Left hindlimb (tissue), 1 donor: ENCODE measurements at regions not wholly inside any gene's neighbourhood (a gene's known extent, or its start where the extent isn't known, plus 50 kb on each side); places are given as distances from the start of the nearest gene placed in this dataset.

Source experiments
- DNase-seq: peaks from one replicate; pipeline ENCODE4 v3.0.0-alpha.2; 2018

DNA sequence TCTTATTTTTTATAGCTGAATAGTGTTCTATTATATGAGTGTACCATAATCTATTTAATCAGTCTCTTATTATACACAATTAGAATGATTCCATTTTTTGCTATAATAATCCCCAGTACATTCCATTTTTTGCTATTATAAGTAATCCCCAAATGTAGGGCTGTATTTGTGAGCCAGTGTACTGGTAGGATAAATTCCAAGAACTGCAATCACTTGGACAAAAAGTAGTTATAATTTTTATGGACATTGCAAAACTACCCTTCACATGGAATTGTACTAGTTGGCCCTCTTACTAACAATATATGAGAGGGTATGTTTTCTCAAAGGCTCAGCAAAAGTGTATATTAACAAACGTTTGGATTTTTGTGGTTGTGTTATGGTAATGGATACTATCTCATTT, 481.7 kb upstream of the CLINT1 start:
- no peak for DNase-seq

DNA sequence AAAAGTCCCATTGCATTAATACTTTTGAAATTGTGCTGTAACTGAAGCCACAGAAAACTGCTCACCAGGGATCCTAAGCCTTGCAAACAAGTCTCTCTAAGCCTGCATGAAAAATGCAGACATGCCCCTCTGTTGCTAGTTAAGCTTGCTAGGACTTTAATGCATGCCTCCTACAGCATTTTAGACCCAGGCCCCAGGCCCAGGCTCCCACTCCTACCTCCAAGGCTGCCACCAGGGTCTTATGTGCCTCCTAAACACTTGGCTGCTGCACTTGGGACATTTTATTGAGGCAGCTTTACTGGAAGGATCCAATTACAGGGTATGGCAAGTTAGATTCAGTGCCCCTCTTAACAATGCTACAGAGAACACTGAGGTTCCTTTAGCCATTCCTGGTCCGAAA, 467.3 kb upstream of the CLINT1 start:
- DNase-seq = no peak

DNA sequence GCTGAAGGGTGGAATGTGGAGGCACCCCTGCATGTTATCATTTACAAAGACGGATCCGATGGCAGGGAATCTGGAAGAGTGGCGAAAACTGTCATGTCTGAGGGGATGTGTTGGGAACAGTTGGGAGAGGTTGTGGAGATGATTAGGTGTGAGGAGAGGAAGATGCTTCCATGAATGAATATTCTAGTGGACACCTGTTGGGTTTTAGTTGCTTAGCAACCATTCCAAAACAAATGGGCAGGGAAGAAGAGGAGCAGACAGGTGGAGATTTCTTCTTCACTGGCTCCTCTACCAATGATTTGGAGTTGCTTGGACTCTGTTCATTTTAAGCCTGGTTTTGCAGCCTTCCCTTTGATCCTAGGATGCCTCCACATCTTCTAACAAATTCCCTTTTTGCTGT, 465.3 kb upstream of the CLINT1 start:
- DNase-seq = no peak

DNA sequence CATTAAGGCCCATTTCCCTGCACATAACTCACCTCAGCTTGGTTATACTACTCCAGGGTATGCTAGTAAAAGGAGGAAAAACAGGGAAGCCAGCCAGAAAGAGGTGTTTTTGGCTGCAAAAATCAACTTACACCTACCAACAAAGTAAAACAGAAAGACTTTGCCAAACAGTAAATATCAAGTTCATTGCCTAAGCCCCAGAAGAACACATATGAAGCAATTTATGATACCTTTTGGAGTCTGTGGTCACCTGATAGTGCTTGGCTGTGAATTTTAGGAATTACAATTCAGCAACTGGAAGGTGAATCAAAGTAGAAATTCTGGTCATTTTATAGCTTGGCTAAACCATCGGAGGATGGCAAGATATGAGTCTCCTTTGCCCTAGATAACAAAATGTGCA, 463.7 kb upstream of the CLINT1 start:
- no peak for DNase-seq

DNA sequence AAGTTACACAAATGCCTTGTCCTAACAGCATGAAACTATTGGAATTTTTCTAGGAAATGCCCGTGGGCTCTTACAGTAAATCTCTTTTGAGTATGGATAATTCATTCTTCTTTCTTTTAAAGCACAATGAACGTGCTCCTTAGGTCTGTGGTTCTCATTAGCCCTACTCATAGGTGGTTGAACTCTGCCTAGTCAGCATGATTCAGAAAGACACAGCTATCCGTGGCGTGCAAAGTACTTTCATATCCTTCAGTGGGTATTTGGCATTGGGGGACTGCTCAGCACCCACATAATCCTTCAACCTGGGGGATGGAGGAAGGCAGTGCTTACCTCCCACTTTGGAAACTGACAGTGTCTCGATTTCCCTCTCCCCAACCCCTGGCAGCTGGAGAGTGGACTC, 462.0 kb upstream of the CLINT1 start:
- DNase-seq = no peak

DNA sequence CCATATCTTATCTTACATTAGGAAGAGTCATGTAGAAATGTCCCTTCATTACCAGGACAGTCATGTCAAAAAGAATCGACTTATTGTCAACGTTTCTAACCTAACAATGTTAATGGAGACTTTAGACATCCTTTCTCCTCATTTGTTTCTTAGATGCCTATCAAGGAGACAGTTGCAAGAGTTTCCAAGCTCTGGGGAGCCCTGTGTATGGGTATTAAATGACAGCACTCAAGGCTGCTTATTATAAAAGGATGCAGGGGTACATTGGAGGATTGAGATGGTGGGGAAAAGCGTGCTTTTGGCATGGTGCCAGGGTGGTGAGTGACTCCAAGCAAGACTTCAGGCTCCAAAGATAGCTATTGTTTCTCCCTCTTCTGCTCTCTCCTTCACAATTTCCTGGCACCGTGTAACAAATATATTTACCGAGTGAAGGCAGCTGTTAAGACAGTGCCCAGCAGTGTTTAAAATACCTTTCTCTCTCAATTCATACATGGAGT, 461.3 kb upstream of the CLINT1 start:
- no peak for DNase-seq

DNA sequence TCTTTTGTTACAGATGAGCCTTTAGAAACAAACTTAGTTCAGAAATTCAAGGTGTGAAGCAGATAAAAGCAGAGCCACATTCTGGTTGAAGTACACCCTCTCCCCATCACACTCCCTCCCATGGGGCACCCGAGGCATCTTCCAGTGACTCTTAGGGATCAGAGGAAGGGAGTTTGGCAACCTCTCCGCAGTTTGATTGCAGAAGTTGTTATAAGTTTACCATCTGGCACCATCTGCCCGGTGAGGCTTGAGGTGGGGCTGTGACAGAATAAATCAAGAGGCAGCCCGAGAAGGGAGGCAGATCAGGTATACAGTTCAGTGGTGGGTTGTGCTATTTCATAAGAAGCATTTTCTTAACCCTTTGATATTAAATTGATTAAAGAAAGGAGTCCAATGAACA, 458.6 kb upstream of the CLINT1 start:
- DNase-seq = no peak

DNA sequence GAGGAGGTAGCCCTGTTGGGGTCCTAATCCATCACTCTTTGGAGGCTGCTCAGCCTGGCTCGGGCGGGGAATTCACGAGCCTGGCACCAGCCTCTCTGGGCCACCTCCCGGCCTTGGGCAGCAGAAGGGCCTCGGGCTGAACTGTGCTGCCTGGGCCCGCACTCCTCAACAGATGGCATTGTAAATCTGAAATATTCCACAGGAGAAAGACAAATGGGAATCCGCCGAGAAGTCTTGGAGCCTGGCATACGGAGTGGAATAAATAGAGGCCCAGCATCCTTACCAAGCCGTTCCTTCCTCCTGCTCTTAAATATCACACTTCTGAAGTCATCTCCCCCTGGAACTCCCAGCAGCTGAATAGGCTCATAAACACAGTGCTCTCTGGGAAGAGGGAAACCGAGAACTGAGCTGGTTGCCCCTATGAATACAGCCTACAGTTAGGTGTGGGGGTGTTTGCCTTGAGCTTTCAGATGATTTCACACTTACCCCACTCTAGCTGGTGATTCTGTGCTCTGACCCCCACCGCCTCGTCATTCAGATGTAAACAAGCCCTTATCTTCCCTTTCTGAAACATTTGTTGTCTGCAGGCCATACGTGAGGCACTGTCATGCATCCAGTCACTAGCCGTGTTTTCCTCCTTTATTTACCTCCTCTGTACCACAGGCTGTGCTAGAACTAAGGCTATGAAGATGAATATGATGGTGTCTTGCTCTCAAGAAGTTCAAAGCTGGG, 455.0 kb upstream of the CLINT1 start:
- DNase-seq = no peak

DNA sequence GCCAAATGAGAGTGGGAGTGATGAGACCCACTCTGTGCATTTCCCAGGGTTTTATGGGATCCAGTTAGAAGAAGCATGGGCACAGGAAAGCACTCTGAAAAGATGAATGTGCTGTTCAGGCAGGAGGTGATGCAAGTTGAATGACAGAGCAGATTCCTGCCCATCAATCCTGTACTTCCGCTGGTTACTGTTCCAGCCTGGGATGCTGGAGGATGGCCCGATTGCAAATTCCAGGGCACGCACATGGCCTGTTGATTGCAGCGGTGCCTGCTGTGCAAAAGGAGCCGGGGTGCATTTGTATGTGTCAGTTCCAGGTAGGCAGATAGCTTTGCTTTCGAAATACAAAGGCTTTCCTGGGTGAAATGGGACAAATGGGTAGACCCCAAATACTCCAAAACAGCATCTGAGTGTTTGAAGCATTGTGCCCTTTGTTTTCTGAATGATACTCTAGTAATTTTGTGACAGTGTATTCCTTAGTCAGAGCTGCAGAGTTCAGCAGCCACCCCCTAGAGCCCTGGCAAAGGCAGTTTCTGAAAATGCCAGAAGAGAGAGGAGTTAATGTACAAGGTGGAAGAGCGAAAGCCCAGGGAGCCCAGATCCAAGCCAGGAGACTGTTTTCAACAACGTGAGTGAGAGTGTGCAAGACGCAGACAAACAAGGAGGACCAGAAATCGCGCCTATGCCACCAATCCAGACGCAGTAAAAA, 454.2 kb upstream of the CLINT1 start:
- no peak for DNase-seq

DNA sequence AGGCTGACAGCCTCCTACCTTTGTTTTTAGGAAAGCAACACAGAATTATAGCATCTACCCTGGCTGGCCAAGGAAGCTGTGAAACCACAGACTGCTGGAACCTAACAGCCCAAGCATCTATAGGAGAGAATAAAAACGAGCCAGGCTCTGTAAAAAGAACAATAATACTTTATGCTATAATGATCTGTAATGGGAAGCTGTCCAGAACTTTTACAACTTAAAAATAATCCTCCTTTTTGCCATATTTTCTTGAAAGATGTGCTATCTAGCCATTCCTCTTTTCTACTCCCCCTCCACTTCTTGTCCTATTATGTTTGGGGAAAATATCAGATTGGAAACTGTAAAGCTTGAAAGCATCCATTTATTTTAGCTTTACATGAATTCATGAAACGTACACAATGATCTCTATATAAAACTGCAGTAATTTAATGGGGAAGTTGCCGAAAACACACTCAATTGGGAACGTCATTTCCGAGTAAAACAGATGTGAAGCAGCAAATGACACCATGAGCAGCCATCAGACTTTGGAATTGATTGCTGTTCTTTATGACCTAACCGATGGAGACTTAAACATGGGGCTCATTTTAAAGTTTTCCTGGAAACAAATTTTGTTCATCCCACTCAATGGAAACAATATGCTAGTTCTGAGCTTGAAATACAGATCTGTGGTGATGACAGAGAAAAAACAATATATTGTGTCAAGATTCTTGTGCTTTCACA, 450.3 kb upstream of the CLINT1 start:
- DNase-seq = no peak

DNA sequence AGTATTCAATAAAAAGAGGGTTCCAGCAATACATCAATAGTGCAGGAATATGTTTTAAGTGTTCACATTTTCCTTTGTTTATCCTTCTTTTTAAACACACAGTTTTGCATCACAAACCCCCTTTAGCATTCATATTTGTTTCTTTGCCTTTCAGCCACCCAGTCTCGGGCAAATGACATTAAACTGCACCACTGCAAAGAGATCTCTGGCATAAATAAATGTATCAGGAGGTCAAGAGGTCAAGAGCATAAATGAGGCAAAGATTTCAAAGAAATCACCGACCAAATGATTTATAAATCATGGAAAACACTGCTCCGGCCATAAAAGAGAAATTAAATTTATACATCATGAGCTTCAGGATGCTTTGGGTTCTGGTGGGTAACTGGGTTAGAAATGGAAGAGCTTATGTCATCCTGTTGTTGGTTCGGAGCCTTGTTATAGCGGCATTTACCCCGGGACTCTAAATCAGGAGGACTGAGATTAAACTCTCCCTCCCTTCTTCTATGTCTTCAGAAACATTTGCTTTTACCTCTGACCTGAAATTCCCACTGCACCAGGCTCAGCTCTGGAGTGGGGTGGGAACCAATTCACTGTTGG, 449.6 kb upstream of the CLINT1 start:
- DNase-seq = no peak

DNA sequence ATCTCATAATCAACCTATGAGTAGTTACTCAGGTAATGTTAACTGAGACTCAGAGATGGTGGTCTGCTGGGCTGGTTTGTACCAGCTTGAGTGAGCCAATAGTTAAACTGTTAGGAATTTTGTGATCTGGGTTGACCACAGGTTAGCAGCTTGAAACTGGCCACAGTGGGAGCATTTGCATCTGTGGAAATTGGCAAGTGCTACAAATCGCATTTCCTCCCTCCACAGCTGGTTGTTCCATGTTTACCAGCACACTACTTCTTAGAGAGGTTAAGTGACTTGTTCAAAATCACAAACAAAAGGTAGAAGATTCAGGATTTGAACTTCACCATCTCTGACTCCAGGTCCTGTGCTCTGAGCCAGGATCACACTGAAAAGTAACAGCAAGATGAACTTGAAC, 446.9 kb upstream of the CLINT1 start:
- DNase-seq = no peak

DNA sequence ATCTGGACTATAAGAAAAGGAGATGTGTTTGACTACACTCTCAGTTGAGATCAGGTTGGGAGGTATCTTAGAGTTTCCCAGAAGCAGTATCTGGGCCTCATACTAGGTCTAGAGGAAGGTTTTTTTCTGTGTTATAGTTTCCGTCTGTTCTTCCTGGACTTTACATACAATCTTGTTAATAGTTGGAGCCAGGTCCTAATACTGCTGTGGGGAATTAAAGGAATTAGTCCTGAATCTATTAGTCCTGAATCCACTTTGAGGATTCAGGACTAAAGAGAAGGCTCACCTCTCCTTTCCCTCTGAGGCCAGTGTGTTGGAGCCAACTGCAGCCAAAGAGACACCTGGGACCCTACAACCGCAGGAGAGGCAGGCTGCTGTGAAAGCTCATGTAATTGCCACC, 445.7 kb upstream of the CLINT1 start:
- DNase-seq = no peak

DNA sequence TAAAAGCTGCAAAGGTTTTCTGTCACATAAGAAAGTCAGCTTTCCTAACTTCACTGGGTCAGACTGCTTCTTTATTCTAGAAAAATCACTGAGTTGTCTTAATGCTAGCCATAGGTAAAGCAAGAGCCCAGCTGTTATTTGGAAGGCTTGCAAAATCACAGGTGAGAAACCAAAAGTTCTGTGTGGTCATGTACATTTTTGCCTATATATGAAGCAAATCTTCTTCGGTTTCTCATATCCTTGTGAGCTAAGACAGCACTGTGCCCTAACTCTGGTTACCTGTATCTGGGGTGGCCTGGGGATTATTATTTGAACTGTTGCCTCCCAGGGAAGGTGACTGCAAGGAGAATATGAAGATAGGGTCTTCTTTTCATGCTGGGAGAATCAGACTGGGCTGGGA, 444.9 kb upstream of the CLINT1 start:
- DNase-seq = no peak

DNA sequence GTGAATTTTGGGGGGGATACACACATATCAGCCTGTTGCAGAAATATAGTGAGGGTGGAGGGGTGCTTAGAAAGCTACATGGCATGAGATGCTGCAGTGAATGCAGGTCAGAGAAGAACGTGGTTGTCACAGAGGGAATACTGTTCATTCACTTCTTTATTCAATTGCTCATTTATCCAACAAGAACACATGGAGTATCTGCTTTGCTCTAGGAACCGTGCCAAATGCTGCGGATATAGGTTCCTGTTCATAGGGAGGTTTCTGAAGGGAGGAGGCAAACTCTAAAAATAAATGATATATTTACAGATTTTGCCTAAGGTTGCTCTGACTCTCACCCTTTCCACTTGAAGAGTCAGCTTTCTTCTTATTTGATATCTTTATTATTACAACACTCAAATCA, 444.3 kb upstream of the CLINT1 start:
- no peak for DNase-seq

DNA sequence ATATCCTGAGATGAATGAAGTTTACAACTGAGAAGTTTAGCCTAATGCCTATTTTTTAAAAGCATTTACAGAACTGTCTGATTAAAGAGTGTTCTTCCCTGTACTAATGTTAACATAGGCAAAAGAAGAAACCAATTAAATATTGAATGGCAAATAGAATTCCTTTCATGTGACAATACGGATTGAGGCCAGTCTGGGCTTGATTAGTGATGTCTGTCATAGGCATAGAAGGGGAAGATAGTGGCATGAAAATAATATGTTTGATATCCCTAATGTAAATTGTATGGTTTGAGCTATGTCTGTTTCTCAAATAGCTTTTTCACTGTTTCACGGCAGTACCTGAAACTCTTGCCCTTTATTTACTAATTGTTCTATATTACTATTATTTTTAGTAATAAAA, 443.1 kb upstream of the CLINT1 start:
- no peak for DNase-seq

DNA sequence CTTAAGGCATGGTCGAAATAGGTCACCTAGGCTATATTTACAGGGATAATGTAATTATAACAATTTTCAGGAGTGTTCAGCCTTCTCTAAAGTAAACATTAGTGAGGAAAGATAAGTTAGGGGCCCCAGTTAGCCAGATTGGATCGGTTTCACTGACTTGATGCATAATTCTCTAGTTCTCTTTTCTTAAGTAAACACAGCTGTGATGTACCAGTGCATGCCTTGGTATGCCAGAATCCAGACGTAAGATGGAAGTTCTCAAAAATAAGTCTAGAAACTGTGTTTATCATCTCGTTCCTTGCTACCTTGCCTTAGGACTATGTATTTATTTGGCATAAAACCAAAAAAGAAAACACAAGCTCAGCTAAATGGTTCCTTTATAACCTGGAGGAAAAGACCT, 442.2 kb upstream of the CLINT1 start:
- no peak for DNase-seq

DNA sequence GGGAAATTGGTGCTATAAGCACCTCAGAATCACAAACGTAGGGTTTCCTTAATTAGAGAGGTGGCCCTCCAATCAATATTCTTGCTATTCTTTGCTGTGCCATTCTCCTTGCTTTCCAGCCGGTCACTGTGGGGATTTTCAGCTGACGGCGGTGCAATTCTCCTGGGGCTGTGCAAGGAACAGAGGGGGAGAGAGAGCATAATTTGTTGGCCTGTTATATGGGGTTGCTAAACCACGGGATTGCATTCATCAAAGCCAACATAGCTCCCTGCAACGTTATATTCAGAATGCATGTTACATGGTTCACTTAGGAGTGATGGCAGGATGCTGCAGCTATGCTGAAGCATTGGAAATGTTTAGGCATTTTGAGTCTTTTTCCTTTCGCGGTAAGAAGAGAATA, 441.3 kb upstream of the CLINT1 start:
- no peak for DNase-seq

DNA sequence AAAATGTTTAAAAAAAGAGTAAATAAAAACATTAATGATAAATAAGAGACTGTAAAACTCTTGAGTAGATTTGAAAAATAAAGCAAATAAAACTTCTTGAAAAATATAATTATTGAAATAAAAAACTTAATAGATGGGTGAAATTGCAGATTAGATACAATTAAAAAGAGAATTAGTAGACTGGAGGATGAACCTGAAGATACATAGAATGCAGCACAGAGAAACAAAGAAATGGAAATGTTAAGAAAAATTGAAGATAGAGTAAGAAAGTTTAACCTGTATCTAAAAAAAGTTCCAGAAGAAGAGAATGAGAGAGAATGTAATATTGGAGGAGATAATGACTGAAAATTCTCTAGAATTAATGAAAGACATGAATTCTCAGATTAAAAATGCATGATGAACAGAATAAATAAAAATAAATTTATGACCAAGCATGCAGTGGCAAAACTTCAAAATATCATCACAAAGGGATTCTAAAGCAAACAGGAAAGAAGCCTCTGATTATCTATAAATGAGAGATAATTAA, 438.1 kb upstream of the CLINT1 start:
- DNase-seq = no peak

DNA sequence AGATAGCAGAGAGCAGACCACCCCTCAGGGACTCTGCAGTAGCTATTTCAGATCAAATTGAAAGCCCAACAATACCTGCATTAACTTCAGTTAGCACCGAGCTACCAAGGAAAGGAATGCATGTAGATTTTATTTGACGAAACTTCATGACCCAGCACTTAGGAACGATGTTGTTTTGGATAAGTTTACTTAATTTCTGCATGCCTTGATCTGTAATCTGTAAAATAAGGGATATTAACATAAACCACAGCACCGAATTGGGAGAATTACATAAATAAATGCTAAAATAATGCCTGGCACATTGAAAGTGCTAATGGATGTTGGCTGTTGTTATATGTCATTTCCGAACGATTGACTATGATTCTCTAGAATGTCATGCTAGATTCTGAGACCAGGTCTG, 435.8 kb upstream of the CLINT1 start:
- DNase-seq = no peak

DNA sequence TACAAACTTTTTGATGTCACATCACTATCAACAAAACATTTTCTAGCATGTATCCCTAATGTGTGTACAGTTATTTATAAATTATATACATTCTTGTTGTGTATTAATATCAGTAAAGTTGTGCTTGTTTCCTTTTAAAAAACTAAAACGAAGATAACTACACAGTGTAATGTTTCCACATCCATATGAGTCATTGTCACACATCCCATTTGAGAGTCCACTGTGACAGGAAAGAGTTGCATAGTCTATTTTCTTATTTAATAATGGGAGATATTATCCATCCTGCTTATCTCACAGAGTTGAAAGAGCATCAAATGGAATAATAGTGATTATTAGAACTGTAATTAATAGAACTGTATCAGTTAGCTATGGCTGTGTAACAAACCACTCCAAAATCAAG, 434.0 kb upstream of the CLINT1 start:
- DNase-seq = no peak

DNA sequence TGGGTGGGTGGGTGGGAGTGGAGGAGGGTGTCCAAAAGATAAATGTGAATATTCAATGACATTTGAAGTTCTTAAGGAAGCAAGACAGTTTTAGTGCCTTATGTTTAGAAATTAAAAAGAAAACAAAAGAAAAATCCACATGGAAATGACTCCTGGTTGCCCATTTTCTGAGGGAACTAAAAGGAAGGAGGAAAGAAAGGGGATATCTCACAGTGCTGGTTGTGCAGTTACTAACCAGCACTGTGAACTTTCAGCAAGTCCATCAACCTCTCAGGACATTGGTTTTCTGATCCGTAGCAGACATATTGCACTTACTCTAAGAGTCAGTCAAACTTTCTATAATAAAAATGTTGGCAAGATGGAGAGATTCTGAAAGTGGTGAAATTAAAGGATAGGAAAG, 431.0 kb upstream of the CLINT1 start:
- DNase-seq = no peak

DNA sequence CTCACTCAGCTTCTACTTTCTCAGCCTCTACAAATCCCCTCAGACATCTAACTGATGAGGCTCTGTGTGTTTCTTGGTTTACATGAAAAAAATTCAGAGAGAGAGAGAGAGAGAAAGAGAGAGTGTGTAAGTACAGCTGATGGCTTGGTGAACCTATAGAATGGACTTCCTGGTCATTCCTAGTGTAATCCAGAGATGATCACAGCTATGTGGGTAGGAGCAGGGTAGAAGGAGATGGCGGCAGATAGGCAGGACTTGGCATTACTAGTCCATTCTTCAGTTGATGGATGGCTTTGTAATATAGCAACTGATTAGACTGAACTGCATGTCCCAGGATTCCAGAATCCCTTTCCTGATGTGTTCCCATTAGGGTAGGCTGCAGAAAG, 429.3 kb upstream of the CLINT1 start:
- DNase-seq = no peak
